CD14-positive monocyte (primary cell): ENCODE measurements at regions not wholly inside any gene's neighbourhood (a gene's known extent, or its start where the extent isn't known, plus 50 kb on each side); places are given as distances from the start of the nearest gene placed in this dataset.

ENCODE experiments used
- DNase-seq, 3 donors: peaks; one replicate each; pipeline ENCODE4 v3.0.0-alpha.2; 2011 to 2022
- H2AFZ ChIP-seq: 2 replicates; pipeline ENCODE4 v1.6.0; 2012; ENCODE audit warnings: mild to moderate bottlenecking, low read depth, low read length, inconsistent platforms; ENCODE audit not compliant: insufficient read depth, poor library complexity, severe bottlenecking
- H3K27ac ChIP-seq, 2 donors: 1 replicate in 1 of 2; 2 replicates in 1 of 2; pipeline ENCODE4 v1.5.1; 2012 to 2013; ENCODE audit warnings: low read length in 2 of 2, control low read depth in 1 of 2, inconsistent platforms in 1 of 2, low read depth in 1 of 2, mild to moderate bottlenecking in 1 of 2
- H3K27me3 ChIP-seq, 2 donors: one replicate each; pipeline versions ENCODE4 v1.6.0 to v1.6.1; 2011 to 2013; ENCODE audit warnings: low read length in 2 of 2; ENCODE audit not compliant: control insufficient read depth in 2 of 2, insufficient read depth in 2 of 2
- H3K36me3 ChIP-seq, 2 donors: replicated peaks in 1 of 2; 1 replicate in 1 of 2; 2 replicates in 1 of 2; pipeline versions ENCODE4 v1.5.1 to v1.6.1; 2012 to 2013; ENCODE audit warnings: low read length in 2 of 2, control low read depth in 1 of 2, inconsistent platforms in 1 of 2, mild to moderate bottlenecking in 1 of 2; ENCODE audit not compliant: insufficient read depth in 2 of 2, control insufficient read depth in 1 of 2
- H3K4me1 ChIP-seq, 2 donors: 1 replicate in 1 of 2; 2 replicates in 1 of 2; pipeline versions ENCODE4 v1.5.1 to v1.6.1; 2012 to 2013; ENCODE audit warnings: low read length in 2 of 2, control low read depth in 1 of 2, inconsistent platforms in 1 of 2, mild to moderate bottlenecking in 1 of 2, moderate library complexity in 1 of 2; ENCODE audit not compliant: insufficient read depth in 2 of 2, control insufficient read depth in 1 of 2
- H3K4me2 ChIP-seq: replicated peaks from 2 replicates; pipeline ENCODE3; 2012; ENCODE audit warnings: low read length, moderate library complexity, mild to moderate bottlenecking; ENCODE audit not compliant: poor library complexity, severe bottlenecking; ENCODE audit errors: extremely low read depth
- H3K4me3 ChIP-seq, 3 experiments: fragments of 200-600 bp in 1 of 3; sonication (generic) in 1 of 3; replicated peaks in 1 of 3; 1 replicate in 2 of 3; 2 replicates in 1 of 3; pipeline ENCODE4 v1.5.1; 2011 to 2013; ENCODE audit warnings: low read length in 3 of 3, mild to moderate bottlenecking in 3 of 3, control low read depth in 2 of 3, low read depth in 2 of 3, inconsistent platforms in 1 of 3, moderate library complexity in 1 of 3
- H3K79me2 ChIP-seq: 2 replicates; pipeline ENCODE4 v1.6.0; 2012; ENCODE audit warnings: mild to moderate bottlenecking, control low read depth, inconsistent platforms, low read length, moderate library complexity; ENCODE audit not compliant: insufficient read depth
- H3K9ac ChIP-seq: 2 replicates; pipeline ENCODE4 v1.6.0; 2017; ENCODE audit warnings: low read length, mild to moderate bottlenecking; ENCODE audit not compliant: insufficient read depth, poor library complexity, severe bottlenecking
- H3K9me3 ChIP-seq, 2 donors: replicated peaks in 1 of 2; 1 replicate in 1 of 2; 2 replicates in 1 of 2; pipeline versions ENCODE4 v1.5.1 to v1.6.1; 2012 to 2013; ENCODE audit warnings: low read length in 2 of 2, control low read depth in 1 of 2; ENCODE audit not compliant: control insufficient read depth in 1 of 2, insufficient read depth in 1 of 2
- H4K20me1 ChIP-seq: 2 replicates; pipeline ENCODE4 v1.6.0; 2012; ENCODE audit warnings: mild to moderate bottlenecking, low read length, control low read depth, moderate library complexity; ENCODE audit not compliant: insufficient read depth
- H3K27ac Mint-ChIP-seq, 7 donors: one replicate each; pipeline ENCODE4 v1.8.0; 2020; ENCODE audit warnings: mild to moderate bottlenecking in 7 of 7, mixed read lengths in 7 of 7, moderate library complexity in 6 of 7, inconsistent platforms in 2 of 7
- H3K27me3 Mint-ChIP-seq, 3 donors: one replicate each; pipeline ENCODE4 v1.8.0; 2021 to 2022; ENCODE audit warnings: low read depth in 3 of 3, mild to moderate bottlenecking in 3 of 3, mixed read lengths in 3 of 3, moderate library complexity in 3 of 3, inconsistent platforms in 1 of 3
- H3K36me3 Mint-ChIP-seq, 2 donors: one replicate each; pipeline ENCODE4 v1.8.0; 2020; ENCODE audit warnings: mixed read lengths in 2 of 2, inconsistent platforms in 1 of 2, mild to moderate bottlenecking in 1 of 2
- H3K4me1 Mint-ChIP-seq: one replicate; pipeline ENCODE4 v1.8.0; 2020; ENCODE audit warnings: mild to moderate bottlenecking, mixed read lengths
- H3K4me3 Mint-ChIP-seq, 2 donors: one replicate each; pipeline ENCODE4 v1.8.0; 2020; ENCODE audit warnings: mild to moderate bottlenecking in 2 of 2, mixed read lengths in 2 of 2, moderate library complexity in 1 of 2
- H3K9me3 Mint-ChIP-seq, 7 donors: one replicate each; pipeline ENCODE4 v1.8.0; 2020 to 2022; ENCODE audit warnings: mixed read lengths in 7 of 7, mild to moderate bottlenecking in 6 of 7, moderate library complexity in 6 of 7, inconsistent platforms in 2 of 7
- WGBS: methylation state at CpG from one replicate; pipeline ENCODE4 v1.1.5; 2013; ENCODE audit warnings: missing lambda C conversion rate; ENCODE audit not compliant: insufficient coverage; 5-methylcytosine and 5-hydroxymethylcytosine counted together
- intact Hi-C, 2 donors: fragments of 100-400 bp; cut with micrococcal nuclease; formaldehyde crosslinking; loops; one replicate each; pipeline versions ENCODE4 v1.15.0 to v1.15.1; 2023
- TF ChIP-seq, protein P1 (sequence below): fragments of 200-600 bp; IDR thresholded peaks from one replicate; pipeline ENCODE4 v1.8.0; 2022; ENCODE audit warnings: antibody characterized with exemption, mild to moderate bottlenecking

DNA sequence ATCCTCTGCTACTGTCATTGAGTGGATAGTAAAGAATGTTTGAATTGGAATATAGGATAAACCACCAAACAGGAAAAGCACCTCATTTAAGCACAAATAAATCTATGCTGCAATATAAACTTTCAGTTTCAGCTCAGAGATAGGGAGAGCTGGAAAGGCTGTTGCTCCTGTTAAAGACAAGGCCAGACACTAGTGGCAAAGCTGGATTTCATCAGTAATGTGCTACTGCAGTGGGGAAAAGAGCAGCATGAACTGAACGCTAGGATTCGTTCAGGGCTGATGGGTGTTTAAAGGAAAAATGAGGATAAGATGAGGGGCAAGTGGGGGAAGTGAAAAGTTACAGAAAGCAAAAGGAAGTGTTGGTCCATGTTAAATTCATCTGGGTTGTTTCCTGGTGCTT, 775.4 kb upstream of the COBL start:
- no peak overlapping the region for H3K9ac ChIP-seq
- H3K4me3 ChIP-seq, result no peak overlapping the region
- H3K4me1 Mint-ChIP-seq, result no peaks in the 10 kb centered on the region
- peaks cover 2 to 8% (median 7%) of the 10 kb centered on the region in 3 donors for H3K27me3 Mint-ChIP-seq
- H3K27me3 ChIP-seq, result peaks cover 0 to 4% of the 10 kb centered on the region in 2 donors
- TF ChIP-seq, protein P1, sequence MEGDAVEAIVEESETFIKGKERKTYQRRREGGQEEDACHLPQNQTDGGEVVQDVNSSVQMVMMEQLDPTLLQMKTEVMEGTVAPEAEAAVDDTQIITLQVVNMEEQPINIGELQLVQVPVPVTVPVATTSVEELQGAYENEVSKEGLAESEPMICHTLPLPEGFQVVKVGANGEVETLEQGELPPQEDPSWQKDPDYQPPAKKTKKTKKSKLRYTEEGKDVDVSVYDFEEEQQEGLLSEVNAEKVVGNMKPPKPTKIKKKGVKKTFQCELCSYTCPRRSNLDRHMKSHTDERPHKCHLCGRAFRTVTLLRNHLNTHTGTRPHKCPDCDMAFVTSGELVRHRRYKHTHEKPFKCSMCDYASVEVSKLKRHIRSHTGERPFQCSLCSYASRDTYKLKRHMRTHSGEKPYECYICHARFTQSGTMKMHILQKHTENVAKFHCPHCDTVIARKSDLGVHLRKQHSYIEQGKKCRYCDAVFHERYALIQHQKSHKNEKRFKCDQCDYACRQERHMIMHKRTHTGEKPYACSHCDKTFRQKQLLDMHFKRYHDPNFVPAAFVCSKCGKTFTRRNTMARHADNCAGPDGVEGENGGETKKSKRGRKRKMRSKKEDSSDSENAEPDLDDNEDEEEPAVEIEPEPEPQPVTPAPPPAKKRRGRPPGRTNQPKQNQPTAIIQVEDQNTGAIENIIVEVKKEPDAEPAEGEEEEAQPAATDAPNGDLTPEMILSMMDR, result no peak
- no peak overlapping the region for H3K4me2 ChIP-seq
- peaks cover 7 to 23% of the 10 kb centered on the region in 2 donors for H3K9me3 ChIP-seq
- no peaks in the 10 kb centered on the region for H3K79me2 ChIP-seq
- H3K9me3 Mint-ChIP-seq, result peaks cover 2 to 15% (median 6%) of the 10 kb centered on the region in 7 donors
- intact Hi-C loops, result no loop called here
- H2AFZ ChIP-seq, result no peak overlapping the region
- H4K20me1 ChIP-seq, result no peaks in the 10 kb centered on the region
- H3K36me3 Mint-ChIP-seq, result no peaks in the 10 kb centered on the region
- H3K36me3 ChIP-seq, result no peaks in the 10 kb centered on the region
- no peak for DNase-seq
- no peak overlapping the region for H3K27ac ChIP-seq
- no peaks in the 10 kb centered on the region for H3K4me1 ChIP-seq
- WGBS, result 83% methylated on average over 2 of the region's 2 CpGs
- no peak overlapping the region for H3K4me3 Mint-ChIP-seq
- no peak overlapping the region for H3K27ac Mint-ChIP-seq

- Histone ChIP-seq H3K4me3 (no peak overlapping the region), H3K4me1 (no peaks in the 10 kb centered on the region), H3K27me3 (peaks cover 0 to 4% of the 10 kb centered on the region in 2 donors), H3K9ac (no peak overlapping the region), H3K4me2 (no peak overlapping the region), H3K79me2 (no peaks in the 10 kb centered on the region), H3K36me3 (no peaks in the 10 kb centered on the region), H3K27ac (no peak overlapping the region), H3K9me3 (peaks cover 7 to 19% of the 10 kb centered on the region in 2 donors), H4K20me1 (no peaks in the 10 kb centered on the region), H2AFZ (no peak overlapping the region)
- H3K4me1 Mint-ChIP-seq, result no peaks in the 10 kb centered on the region
- TF ChIP-seq, protein P1, result no peak
- no peak overlapping the region for H3K27ac Mint-ChIP-seq
- DNase-seq, result no peak
- intact Hi-C loops, result no loop called here
- no peak overlapping the region for H3K4me3 Mint-ChIP-seq
- peaks cover 2 to 15% (median 6%) of the 10 kb centered on the region in 7 donors for H3K9me3 Mint-ChIP-seq
- peaks cover 2 to 8% (median 7%) of the 10 kb centered on the region in 3 donors for H3K27me3 Mint-ChIP-seq
- 76% methylated on average over 3 of the region's 6 CpGs for WGBS
- no peaks in the 10 kb centered on the region for H3K36me3 Mint-ChIP-seq
Observed at GRCh38 chr7:52091101-52091500, 774.5 kb upstream of the COBL start.
